Panc1 (cell line): ENCODE measurements at regions not wholly inside any gene's neighbourhood (a gene's known extent, or its start where the extent isn't known, plus 50 kb on each side); places are given as distances from the start of the nearest gene placed in this dataset.
"Not testable (repeated sequence)": the region's sequence is repeated elsewhere in the genome, so short reads cannot be mapped to it uniquely, and the experiment has no call there.

Experiments
- ATAC-seq: fragments of 200-7000 bp; cut with Tn5 transposase; 2 replicates; pipeline ENCODE4 v1.9.1; 2020; ENCODE audit warnings: mild to moderate bottlenecking, moderate library complexity
- BruUV-seq: library from RNA; stranded (reverse); fragments of 400-500 nt; replicated peaks from 2 replicates; lab custom pipeline; 2021; lab: Mats Ljungman, UMichigan
- CTCF ChIA-PET: fragments of 300-600 bp; sonication (Branson Sonifier 250); formaldehyde crosslinking; loops from one replicate; lab custom pipeline; 2022; ENCODE audit warnings: antibody characterized with exemption; lab: Charles Lee
- POLR2A ChIA-PET: fragments of 300-600 bp; sonication (Branson Sonifier 250); formaldehyde crosslinking; loops from one replicate; lab custom pipeline; 2022; ENCODE audit warnings: antibody characterized with exemption; lab: Charles Lee
- DNase-seq: peaks from one replicate; pipeline ENCODE4 v3.0.0-alpha.2; 2010; ENCODE audit warnings: low read depth, low spot score
- H3K27ac ChIP-seq: 2 replicates; pipeline ENCODE4 v1.5.1; 2011; ENCODE audit warnings: mild to moderate bottlenecking, low read length, inconsistent platforms
- H3K27me3 ChIP-seq: fragments of 200-500 bp; sonication (Bioruptor generic); 2 replicates; pipeline ENCODE4 v1.6.0; 2014; ENCODE audit warnings: low read length, inconsistent platforms; ENCODE audit not compliant: control insufficient read depth, insufficient read depth
- H3K36me3 ChIP-seq: fragments of 200-500 bp; sonication (Bioruptor generic); 2 replicates; pipeline ENCODE4 v1.5.1; 2014; ENCODE audit warnings: inconsistent platforms, mild to moderate bottlenecking, low read length, moderate library complexity; ENCODE audit not compliant: control insufficient read depth, insufficient read depth
- H3K4me1 ChIP-seq: 2 replicates; pipeline ENCODE4 v1.5.1; 2011; ENCODE audit warnings: inconsistent platforms, mild to moderate bottlenecking, low read length, moderate library complexity; ENCODE audit not compliant: control insufficient read depth, insufficient read depth
- H3K4me3 ChIP-seq, 2 experiments: 2 replicates each; pipeline ENCODE4 v1.5.1; 2011 to 2012; ENCODE audit warnings: low read depth in 2 of 2, low read length in 2 of 2, mild to moderate bottlenecking in 2 of 2, inconsistent platforms in 1 of 2, moderate library complexity in 1 of 2
- H3K9me3 ChIP-seq: fragments of 200-500 bp; sonication (Bioruptor generic); 2 replicates; pipeline ENCODE4 v1.5.1; 2014; ENCODE audit warnings: low read depth, mild to moderate bottlenecking, inconsistent platforms, low read length, moderate library complexity; ENCODE audit not compliant: control insufficient read depth, insufficient read depth
- CTCF ChIP-seq: fragments of 450-650 bp; IDR thresholded peaks from 2 replicates; pipeline ENCODE4 v1.5.1; 2017; ENCODE audit warnings: mild to moderate bottlenecking
- POLR2AphosphoS5 ChIP-seq: IDR thresholded peaks from 2 replicates; pipeline ENCODE4 v1.6.1; 2012; ENCODE audit warnings: mild to moderate bottlenecking, low read depth, low read length, moderate library complexity
- REST ChIP-seq, 2 experiments: IDR thresholded peaks; 2 replicates each; pipeline ENCODE4 v1.6.1; 2011 to 2012; ENCODE audit warnings: low read depth in 2 of 2, control low read depth in 1 of 2, low read length in 1 of 2, mild to moderate bottlenecking in 1 of 2, moderate library complexity in 1 of 2; ENCODE audit not compliant: insufficient read depth in 1 of 2
- SIN3A ChIP-seq: IDR thresholded peaks from 2 replicates; pipeline ENCODE4 v1.6.1; 2012; ENCODE audit warnings: low read depth, mild to moderate bottlenecking, low read length, moderate library complexity, borderline replicate concordance; ENCODE audit not compliant: insufficient read depth
- TCF7L2 ChIP-seq: IDR thresholded peaks from 2 replicates; pipeline ENCODE4 v1.6.1; 2011; ENCODE audit warnings: mild to moderate bottlenecking, low read depth, low read length, inconsistent platforms
- in situ Hi-C: cut with HindIII; loops from 2 replicates; pipeline ENCODE4 v1.10.0; 2016; ENCODE audit warnings: low sequenced_read_pairs, low pct_unique_long_range_greater_than_20kb
- intact Hi-C: fragments of 100-400 bp; cut with micrococcal nuclease; formaldehyde crosslinking; loops from one replicate; pipeline ENCODE4 v1.10.0; 2022; ENCODE audit not compliant: unreplicated experiment

GRCh38 chr2:78261454-78261853, 739.3 kb upstream of the LRRTM4 start:
- POLR2A ChIA-PET = no interaction called here
- Histone ChIP-seq H3K27me3 (no peaks in the 10 kb centered on the region), H3K36me3 (no peaks in the 10 kb centered on the region), H3K9me3 (no peaks in the 10 kb centered on the region), H3K4me1 (no peaks in the 10 kb centered on the region), H3K4me3 (no peak overlapping the region), H3K27ac (no peak overlapping the region)
- in situ Hi-C loops (no loop called here), intact Hi-C loops (no loop called here)
- BruUV-seq = no TSS peak
- DNase-seq = no peak
- CTCF ChIA-PET = no interaction called here
- ATAC-seq = no peak
- TF ChIP-seq REST (IDR thresholded peaks at IDR 0.05; ENCODE audit: insufficient read depth in 1 of 2, low read depth in 2 of 2, low read length in 1 of 2) (no peak), SIN3A (no peak), TCF7L2 (no peak), POLR2AphosphoS5 (no peak), CTCF (no peak)

GRCh38 chr2:78262089-78262488, 739.9 kb upstream of the LRRTM4 start:
- H3K27me3 ChIP-seq, H3K4me3 ChIP-seq, POLR2A ChIA-PET, ATAC-seq, in situ Hi-C loops, H3K36me3 ChIP-seq, intact Hi-C loops, CTCF ChIA-PET, H3K4me1 ChIP-seq, H3K9me3 ChIP-seq, BruUV-seq, H3K27ac ChIP-seq, DNase-seq: not testable (repeated sequence)

GRCh38 chr2:78262713-78263375, 740.7 kb upstream of the LRRTM4 start:
- no peaks in the 10 kb centered on the region for H3K27me3 ChIP-seq
- ATAC-seq = no peak
- in situ Hi-C loops (no loop called here), intact Hi-C loops (no loop called here)
- TF ChIP-seq REST (IDR thresholded peaks at IDR 0.05; ENCODE audit: insufficient read depth in 1 of 2, low read depth in 2 of 2, low read length in 1 of 2) (no peak), CTCF (no peak), POLR2AphosphoS5 (no peak), TCF7L2 (no peak), SIN3A (no peak)
- no peak for DNase-seq
- H3K27ac ChIP-seq = no peak overlapping the region
- no peaks in the 10 kb centered on the region for H3K9me3 ChIP-seq
- ChIA-PET CTCF (no interaction called here), POLR2A (no interaction called here)
- no peaks in the 10 kb centered on the region for H3K4me1 ChIP-seq
- H3K36me3 ChIP-seq = no peaks in the 10 kb centered on the region
- no peak overlapping the region for H3K4me3 ChIP-seq
- BruUV-seq = no TSS peak
